ENCODE measurements at regions not wholly inside any gene's neighbourhood (a gene's known extent, or its start where the extent isn't known, plus 50 kb on each side); places are given as distances from the start of the nearest gene placed in this dataset.

DNA sequence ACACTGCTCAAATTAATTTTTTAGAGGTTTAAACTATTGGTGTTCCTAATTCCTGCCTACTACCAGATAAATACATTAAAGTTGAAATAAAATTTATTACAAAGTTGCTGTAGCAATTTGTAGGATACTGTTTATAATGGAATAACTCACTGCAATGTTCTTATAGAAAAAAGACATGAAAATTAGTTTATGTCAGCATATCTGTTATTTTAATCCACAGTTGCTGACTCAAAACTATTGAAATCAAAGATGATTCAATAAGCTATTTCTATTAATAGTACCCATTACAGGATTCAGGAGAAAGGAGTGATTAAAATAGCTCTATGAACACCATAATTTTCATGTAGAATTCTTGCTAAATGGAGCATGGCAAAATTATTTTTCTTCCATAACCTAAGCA is 764.4 kb upstream of the NUDT12 start:
- Histone ChIP-seq H3K4me2 (no peak overlapping the region), H3K27me3 (ENCODE audit: insufficient read depth) (no peaks in the 10 kb centered on the region), H3K9ac (no peak overlapping the region), H4K20me1 (ENCODE audit: insufficient read depth) (no peaks in the 10 kb centered on the region), H3F3A (replicated peaks; ENCODE audit: insufficient read depth) (peaks cover 3% of the 10 kb centered on the region), H3K9me3 (no peaks in the 10 kb centered on the region), H2AFZ (ENCODE audit: low read depth) (no peak overlapping the region), H3K9me2 (peaks cover 4% of the 10 kb centered on the region; the same call in 1 of the 2 replicates), H3K4me1 (ENCODE audit: control insufficient read depth in 1 of 2, insufficient read depth in 2 of 2, low read depth in 1 of 2, low read length in 1 of 2) (no peaks in the 10 kb centered on the region; a peak in 1 of 4 replicates), H3K4me3 (ENCODE audit: low read depth in 2 of 2, low read length in 1 of 2) (no peak overlapping the region), H3K36me3 (replicated peaks in 1 of 2; ENCODE audit: control insufficient read depth in 1 of 2, insufficient read depth in 2 of 2, low read length in 1 of 2) (no peaks in the 10 kb centered on the region), H3K27ac (ENCODE audit: low read depth in 2 of 2, low read length in 1 of 2) (no peak overlapping the region), H3K79me2 (ENCODE audit: insufficient read depth) (no peaks in the 10 kb centered on the region)
- TF ChIP-seq, protein P1, sequence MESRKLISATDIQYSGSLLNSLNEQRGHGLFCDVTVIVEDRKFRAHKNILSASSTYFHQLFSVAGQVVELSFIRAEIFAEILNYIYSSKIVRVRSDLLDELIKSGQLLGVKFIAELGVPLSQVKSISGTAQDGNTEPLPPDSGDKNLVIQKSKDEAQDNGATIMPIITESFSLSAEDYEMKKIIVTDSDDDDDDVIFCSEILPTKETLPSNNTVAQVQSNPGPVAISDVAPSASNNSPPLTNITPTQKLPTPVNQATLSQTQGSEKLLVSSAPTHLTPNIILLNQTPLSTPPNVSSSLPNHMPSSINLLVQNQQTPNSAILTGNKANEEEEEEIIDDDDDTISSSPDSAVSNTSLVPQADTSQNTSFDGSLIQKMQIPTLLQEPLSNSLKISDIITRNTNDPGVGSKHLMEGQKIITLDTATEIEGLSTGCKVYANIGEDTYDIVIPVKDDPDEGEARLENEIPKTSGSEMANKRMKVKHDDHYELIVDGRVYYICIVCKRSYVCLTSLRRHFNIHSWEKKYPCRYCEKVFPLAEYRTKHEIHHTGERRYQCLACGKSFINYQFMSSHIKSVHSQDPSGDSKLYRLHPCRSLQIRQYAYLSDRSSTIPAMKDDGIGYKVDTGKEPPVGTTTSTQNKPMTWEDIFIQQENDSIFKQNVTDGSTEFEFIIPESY (IDR thresholded peaks at IDR 0.05; ENCODE audit: borderline replicate concordance, low read depth): no peak
- no peak for TF ChIP-seq POLR2AphosphoS5 (IDR thresholded peaks at IDR 0.05; ENCODE audit: low read depth, low read length)
- TF ChIP-seq TAF1 (IDR thresholded peaks at IDR 0.05; ENCODE audit: borderline replicate concordance, low read depth, low read length): no peak
- no peak for TF ChIP-seq NRF1 (IDR thresholded peaks at IDR 0.05; ENCODE audit: low read depth, low read length)
- TF ChIP-seq, protein P2, sequence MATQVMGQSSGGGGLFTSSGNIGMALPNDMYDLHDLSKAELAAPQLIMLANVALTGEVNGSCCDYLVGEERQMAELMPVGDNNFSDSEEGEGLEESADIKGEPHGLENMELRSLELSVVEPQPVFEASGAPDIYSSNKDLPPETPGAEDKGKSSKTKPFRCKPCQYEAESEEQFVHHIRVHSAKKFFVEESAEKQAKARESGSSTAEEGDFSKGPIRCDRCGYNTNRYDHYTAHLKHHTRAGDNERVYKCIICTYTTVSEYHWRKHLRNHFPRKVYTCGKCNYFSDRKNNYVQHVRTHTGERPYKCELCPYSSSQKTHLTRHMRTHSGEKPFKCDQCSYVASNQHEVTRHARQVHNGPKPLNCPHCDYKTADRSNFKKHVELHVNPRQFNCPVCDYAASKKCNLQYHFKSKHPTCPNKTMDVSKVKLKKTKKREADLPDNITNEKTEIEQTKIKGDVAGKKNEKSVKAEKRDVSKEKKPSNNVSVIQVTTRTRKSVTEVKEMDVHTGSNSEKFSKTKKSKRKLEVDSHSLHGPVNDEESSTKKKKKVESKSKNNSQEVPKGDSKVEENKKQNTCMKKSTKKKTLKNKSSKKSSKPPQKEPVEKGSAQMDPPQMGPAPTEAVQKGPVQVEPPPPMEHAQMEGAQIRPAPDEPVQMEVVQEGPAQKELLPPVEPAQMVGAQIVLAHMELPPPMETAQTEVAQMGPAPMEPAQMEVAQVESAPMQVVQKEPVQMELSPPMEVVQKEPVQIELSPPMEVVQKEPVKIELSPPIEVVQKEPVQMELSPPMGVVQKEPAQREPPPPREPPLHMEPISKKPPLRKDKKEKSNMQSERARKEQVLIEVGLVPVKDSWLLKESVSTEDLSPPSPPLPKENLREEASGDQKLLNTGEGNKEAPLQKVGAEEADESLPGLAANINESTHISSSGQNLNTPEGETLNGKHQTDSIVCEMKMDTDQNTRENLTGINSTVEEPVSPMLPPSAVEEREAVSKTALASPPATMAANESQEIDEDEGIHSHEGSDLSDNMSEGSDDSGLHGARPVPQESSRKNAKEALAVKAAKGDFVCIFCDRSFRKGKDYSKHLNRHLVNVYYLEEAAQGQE (IDR thresholded peaks at IDR 0.05; ENCODE audit: low read depth, low read length): no peak
- TF ChIP-seq, protein P3, sequence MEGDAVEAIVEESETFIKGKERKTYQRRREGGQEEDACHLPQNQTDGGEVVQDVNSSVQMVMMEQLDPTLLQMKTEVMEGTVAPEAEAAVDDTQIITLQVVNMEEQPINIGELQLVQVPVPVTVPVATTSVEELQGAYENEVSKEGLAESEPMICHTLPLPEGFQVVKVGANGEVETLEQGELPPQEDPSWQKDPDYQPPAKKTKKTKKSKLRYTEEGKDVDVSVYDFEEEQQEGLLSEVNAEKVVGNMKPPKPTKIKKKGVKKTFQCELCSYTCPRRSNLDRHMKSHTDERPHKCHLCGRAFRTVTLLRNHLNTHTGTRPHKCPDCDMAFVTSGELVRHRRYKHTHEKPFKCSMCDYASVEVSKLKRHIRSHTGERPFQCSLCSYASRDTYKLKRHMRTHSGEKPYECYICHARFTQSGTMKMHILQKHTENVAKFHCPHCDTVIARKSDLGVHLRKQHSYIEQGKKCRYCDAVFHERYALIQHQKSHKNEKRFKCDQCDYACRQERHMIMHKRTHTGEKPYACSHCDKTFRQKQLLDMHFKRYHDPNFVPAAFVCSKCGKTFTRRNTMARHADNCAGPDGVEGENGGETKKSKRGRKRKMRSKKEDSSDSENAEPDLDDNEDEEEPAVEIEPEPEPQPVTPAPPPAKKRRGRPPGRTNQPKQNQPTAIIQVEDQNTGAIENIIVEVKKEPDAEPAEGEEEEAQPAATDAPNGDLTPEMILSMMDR (IDR thresholded peaks at IDR 0.05): no peak
- TF ChIP-seq RFX5 (IDR thresholded peaks at IDR 0.05; ENCODE audit: low read length): no peak
- TF ChIP-seq, protein P4, sequence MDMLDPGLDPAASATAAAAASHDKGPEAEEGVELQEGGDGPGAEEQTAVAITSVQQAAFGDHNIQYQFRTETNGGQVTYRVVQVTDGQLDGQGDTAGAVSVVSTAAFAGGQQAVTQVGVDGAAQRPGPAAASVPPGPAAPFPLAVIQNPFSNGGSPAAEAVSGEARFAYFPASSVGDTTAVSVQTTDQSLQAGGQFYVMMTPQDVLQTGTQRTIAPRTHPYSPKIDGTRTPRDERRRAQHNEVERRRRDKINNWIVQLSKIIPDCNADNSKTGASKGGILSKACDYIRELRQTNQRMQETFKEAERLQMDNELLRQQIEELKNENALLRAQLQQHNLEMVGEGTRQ (IDR thresholded peaks at IDR 0.05; ENCODE audit: borderline replicate concordance, low read depth, low read length): no peak
- no peak for TF ChIP-seq RXRA (IDR thresholded peaks at IDR 0.05; ENCODE audit: borderline replicate concordance, low read depth)
- TF ChIP-seq, protein P5, sequence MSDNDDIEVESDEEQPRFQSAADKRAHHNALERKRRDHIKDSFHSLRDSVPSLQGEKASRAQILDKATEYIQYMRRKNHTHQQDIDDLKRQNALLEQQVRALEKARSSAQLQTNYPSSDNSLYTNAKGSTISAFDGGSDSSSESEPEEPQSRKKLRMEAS (IDR thresholded peaks at IDR 0.05; ENCODE audit: low read depth): no peak
- TF ChIP-seq, protein P6, sequence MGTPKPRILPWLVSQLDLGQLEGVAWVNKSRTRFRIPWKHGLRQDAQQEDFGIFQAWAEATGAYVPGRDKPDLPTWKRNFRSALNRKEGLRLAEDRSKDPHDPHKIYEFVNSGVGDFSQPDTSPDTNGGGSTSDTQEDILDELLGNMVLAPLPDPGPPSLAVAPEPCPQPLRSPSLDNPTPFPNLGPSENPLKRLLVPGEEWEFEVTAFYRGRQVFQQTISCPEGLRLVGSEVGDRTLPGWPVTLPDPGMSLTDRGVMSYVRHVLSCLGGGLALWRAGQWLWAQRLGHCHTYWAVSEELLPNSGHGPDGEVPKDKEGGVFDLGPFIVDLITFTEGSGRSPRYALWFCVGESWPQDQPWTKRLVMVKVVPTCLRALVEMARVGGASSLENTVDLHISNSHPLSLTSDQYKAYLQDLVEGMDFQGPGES (IDR thresholded peaks at IDR 0.05; ENCODE audit: low read depth, low read length): no peak
- TF ChIP-seq ELF1 (IDR thresholded peaks at IDR 0.05): no peak
- no peak for TF ChIP-seq SIN3A (IDR thresholded peaks at IDR 0.05; ENCODE audit: borderline replicate concordance, low read depth, low read length)
- TF ChIP-seq GABPA (IDR thresholded peaks at IDR 0.05; ENCODE audit: low read depth): no peak
- TF ChIP-seq YY1 (IDR thresholded peaks at IDR 0.05; ENCODE audit: low read depth): no peak
- no peak for TF ChIP-seq SMC3 (IDR thresholded peaks at IDR 0.05; ENCODE audit: low read depth, low read length)
- TF ChIP-seq NFIC (IDR thresholded peaks at IDR 0.05; ENCODE audit: borderline replicate concordance): no peak
- POLR2A ChIA-PET: no interaction called here
- DNase-seq: no peak
- CTCF ChIA-PET: no interaction called here
